DND-41 (cell line): ENCODE measurements at regions not wholly inside any gene's neighbourhood (a gene's known extent, or its start where the extent isn't known, plus 50 kb on each side); places are given as distances from the start of the nearest gene placed in this dataset.

Experiments used
- ATAC-seq: fragments of 200-7000 bp; cut with Tn5 transposase; 3 replicates; pipeline ENCODE4 v1.9.1; 2021; ENCODE audit warnings: low read depth; ENCODE audit not compliant: insufficient read depth
- DNase-seq: peaks from one replicate; pipeline ENCODE4 v3.0.0-alpha.2; 2020
- H2AFZ ChIP-seq: 2 replicates; pipeline ENCODE4 v1.6.0; 2012; ENCODE audit warnings: low read depth, low read length
- H3K27ac ChIP-seq: 2 replicates; pipeline ENCODE4 v1.5.1; 2012; ENCODE audit warnings: low read length, inconsistent platforms
- H3K27me3 ChIP-seq: fragments of 200-600 bp; sonication (generic); 2 replicates; pipeline ENCODE4 v1.6.0; 2012; ENCODE audit warnings: low read length, mild to moderate bottlenecking, inconsistent platforms; ENCODE audit not compliant: insufficient read depth, poor library complexity
- H3K36me3 ChIP-seq: 2 replicates; pipeline ENCODE4 v1.5.1; 2012; ENCODE audit warnings: low read length, inconsistent platforms; ENCODE audit not compliant: insufficient read depth
- H3K4me1 ChIP-seq: 2 replicates; pipeline ENCODE4 v1.5.1; 2012; ENCODE audit warnings: mild to moderate bottlenecking, low read length; ENCODE audit not compliant: insufficient read depth
- H3K4me2 ChIP-seq: 2 replicates; pipeline ENCODE4 v1.6.0; 2012; ENCODE audit warnings: mild to moderate bottlenecking, moderate library complexity, low read length, inconsistent platforms; ENCODE audit not compliant: insufficient read depth
- H3K4me3 ChIP-seq, 2 experiments: fragments of 200-600 bp in 1 of 2; shearing (Covaris generic) in 1 of 2; 2 replicates each; pipeline ENCODE4 v1.5.1; 2012 to 2016; ENCODE audit warnings: inconsistent platforms in 2 of 2, low read length in 2 of 2, mild to moderate bottlenecking in 2 of 2, low read depth in 1 of 2, moderate library complexity in 1 of 2
- H3K79me2 ChIP-seq: 2 replicates; pipeline ENCODE4 v1.6.0; 2012; ENCODE audit warnings: low read length, inconsistent platforms; ENCODE audit not compliant: insufficient read depth
- H3K9ac ChIP-seq: 2 replicates; pipeline ENCODE4 v1.6.0; 2012; ENCODE audit warnings: low read depth, mild to moderate bottlenecking, inconsistent platforms, low read length, moderate library complexity
- H3K9me3 ChIP-seq: 2 replicates; pipeline ENCODE4 v1.5.1; 2012; ENCODE audit warnings: low read length, moderate library complexity, mild to moderate bottlenecking, inconsistent platforms; ENCODE audit not compliant: insufficient read depth, severe bottlenecking
- H4K20me1 ChIP-seq: 2 replicates; pipeline ENCODE4 v1.6.0; 2012; ENCODE audit warnings: low read length; ENCODE audit not compliant: insufficient read depth
- CTCF ChIP-seq: IDR thresholded peaks from 2 replicates; pipeline ENCODE4 v1.5.1; 2012; ENCODE audit warnings: borderline replicate concordance, low read length, moderate library complexity, mild to moderate bottlenecking; ENCODE audit not compliant: poor library complexity, severe bottlenecking; ENCODE audit errors: extremely low read depth
- EZH2 ChIP-seq: IDR thresholded peaks from 3 replicates; pipeline ENCODE4 v1.6.1; 2012; ENCODE audit warnings: borderline replicate concordance, low read depth, mild to moderate bottlenecking, moderate library complexity, low read length, inconsistent platforms; ENCODE audit not compliant: severe bottlenecking

- Histone ChIP-seq H3K27ac (no peak overlapping the region), H3K4me3 (no peak overlapping the region), H3K79me2 (no peaks in the 10 kb centered on the region), H3K9ac (no peak overlapping the region), H3K4me2 (no peak overlapping the region), H3K36me3 (no peaks in the 10 kb centered on the region), H2AFZ (no peak overlapping the region), H3K27me3 (no peaks in the 10 kb centered on the region), H4K20me1 (no peaks in the 10 kb centered on the region), H3K9me3 (no peaks in the 10 kb centered on the region), H3K4me1 (peaks cover 12% of the 10 kb centered on the region)
- TF ChIP-seq EZH2 (no peak), CTCF (no peak)
- DNase-seq (no peak), ATAC-seq (no peak)
Measured at GRCh38 chr12:92563819-92564218, 139.0 kb upstream of the PLEKHG7 start.

- no peak for TF ChIP-seq EZH2
- no peak for TF ChIP-seq CTCF
- Histone ChIP-seq H4K20me1 (no peaks in the 10 kb centered on the region), H3K4me2 (no peak overlapping the region), H3K27ac (no peak overlapping the region), H3K4me1 (peaks cover 7% of the 10 kb centered on the region), H3K4me3 (no peak overlapping the region), H3K27me3 (no peaks in the 10 kb centered on the region), H3K36me3 (no peaks in the 10 kb centered on the region), H3K9me3 (no peaks in the 10 kb centered on the region), H2AFZ (no peak overlapping the region), H3K9ac (no peak overlapping the region), H3K79me2 (no peaks in the 10 kb centered on the region)
- ATAC-seq (no peak), DNase-seq (no peak)
Measured at GRCh38 chr12:92562063-92562734, 140.6 kb upstream of the PLEKHG7 start.

GRCh38 chr12:92561543-92561899, 141.3 kb upstream of the PLEKHG7 start:
- no peaks in the 10 kb centered on the region for H3K79me2 ChIP-seq
- TF ChIP-seq EZH2 (no peak), CTCF (no peak)
- no peak for DNase-seq

More at GRCh38 chr12:92561543-92561899, 141.3 kb upstream of the PLEKHG7 start:
- Histone ChIP-seq H3K27me3 (no peaks in the 10 kb centered on the region), H2AFZ (no peak overlapping the region), H3K4me1 (peaks cover 11% of the 10 kb centered on the region), H3K9me3 (no peaks in the 10 kb centered on the region), H3K27ac (no peak overlapping the region), H4K20me1 (no peaks in the 10 kb centered on the region), H3K4me3 (no peak overlapping the region), H3K4me2 (no peak overlapping the region), H3K9ac (no peak overlapping the region), H3K36me3 (no peaks in the 10 kb centered on the region)
- no peak for ATAC-seq
